Esophagus muscularis mucosa (tissue), 4 donors: ENCODE measurements at regions not wholly inside any gene's neighbourhood (a gene's known extent, or its start where the extent isn't known, plus 50 kb on each side); places are given as distances from the start of the nearest gene placed in this dataset.

Source experiments
- DNase-seq: peaks from one replicate; pipeline ENCODE4 v3.0.0-alpha.2; 2017; ENCODE audit errors: extremely low spot score
- H3K27ac ChIP-seq, 4 donors: fragments of 200-600 bp; sonication (generic); replicated peaks in 1 of 4; 1 replicate in 3 of 4; 2 replicates in 1 of 4; pipeline ENCODE4 v1.5.1; 2016 to 2019; ENCODE audit warnings: mild to moderate bottlenecking in 1 of 4
- H3K27me3 ChIP-seq, 4 donors: fragments of 200-600 bp; sonication (generic); one replicate each; pipeline versions ENCODE4 v1.5.1 to v1.6.0; 2016 to 2019
- H3K36me3 ChIP-seq, 4 donors: fragments of 200-600 bp; sonication (generic); one replicate each; pipeline ENCODE4 v1.5.1; 2016 to 2019
- H3K4me1 ChIP-seq, 4 donors: fragments of 200-600 bp; sonication (generic); one replicate each; pipeline ENCODE4 v1.5.1; 2016 to 2019
- H3K4me3 ChIP-seq, 4 donors: fragments of 200-600 bp; sonication (generic); 1 replicate in 2 of 4; 2 replicates in 2 of 4; pipeline ENCODE4 v1.5.1; 2016 to 2019; ENCODE audit warnings: mild to moderate bottlenecking in 4 of 4, moderate library complexity in 1 of 4
- H3K9me3 ChIP-seq, 4 donors: fragments of 200-600 bp; sonication (generic); 1 replicate in 3 of 4; 2 replicates in 1 of 4; pipeline ENCODE4 v1.5.1; 2016 to 2019
- CTCF ChIP-seq, 3 experiments: fragments of 200-600 bp in 2 of 3; fragments of 450-650 bp in 1 of 3; sonication (generic) in 2 of 3; IDR thresholded peaks; one replicate each; pipeline ENCODE4 v1.5.1; 2017 to 2019; ENCODE audit warnings: antibody characterized with exemption in 3 of 3, mild to moderate bottlenecking in 2 of 3, moderate library complexity in 1 of 3
- EP300 ChIP-seq: sonication (generic); formaldehyde crosslinking; IDR thresholded peaks from one replicate; pipeline ENCODE4 v1.6.1; 2017; ENCODE audit warnings: antibody characterized with exemption
- POLR2A ChIP-seq: fragments of 450-650 bp; IDR thresholded peaks from one replicate; pipeline ENCODE4 v1.6.1; 2017; ENCODE audit warnings: antibody characterized with exemption, moderate library complexity, mild to moderate bottlenecking, low read depth
- POLR2AphosphoS5 ChIP-seq, 2 donors: sonication (generic); formaldehyde crosslinking; IDR thresholded peaks; one replicate each; pipeline ENCODE4 v1.6.1; 2017; ENCODE audit warnings: antibody characterized with exemption in 2 of 2
- WGBS: methylation state at CpG from one replicate; pipeline ENCODE4 v1.1.5; 2018; 5-methylcytosine and 5-hydroxymethylcytosine counted together
- intact Hi-C: fragments of 100-400 bp; cut with DNase I; formaldehyde crosslinking; loops from one replicate; pipeline ENCODE4 v1.15.1; 2023

DNA sequence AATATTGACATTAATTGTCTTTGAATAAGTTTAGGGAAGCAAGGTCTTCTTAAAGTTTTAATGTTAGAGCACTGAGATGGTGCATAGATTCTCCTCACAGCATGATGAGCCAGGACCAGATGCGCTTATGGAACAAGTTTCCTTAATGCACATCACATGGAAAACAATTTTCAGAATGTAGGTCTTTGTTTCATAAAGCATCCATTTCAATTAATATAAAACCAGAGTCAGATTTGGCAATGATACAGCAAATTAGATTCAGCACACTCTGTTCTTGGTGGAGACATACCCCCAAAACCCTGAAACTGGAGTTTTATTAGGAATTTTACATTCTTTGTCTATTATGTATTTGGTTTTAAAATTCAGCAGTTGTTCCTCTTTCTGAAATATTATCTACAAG is 402.1 kb upstream of the SEMA6A start:
- intact Hi-C loops: no loop called here
- TF ChIP-seq POLR2A: no peak
- H3K27me3 ChIP-seq: no peaks in the 10 kb centered on the region
- H3K4me1 ChIP-seq: no peaks in the 10 kb centered on the region
- peaks cover 0 to 9% (median 3%) of the 10 kb centered on the region in 4 donors for H3K9me3 ChIP-seq
- H3K36me3 ChIP-seq: no peaks in the 10 kb centered on the region
- DNase-seq: no peak
- WGBS: 95% methylated on average over 1 of the region's 1 CpG
- H3K4me3 ChIP-seq: no peak overlapping the region
- H3K27ac ChIP-seq: no peak overlapping the region

DNA sequence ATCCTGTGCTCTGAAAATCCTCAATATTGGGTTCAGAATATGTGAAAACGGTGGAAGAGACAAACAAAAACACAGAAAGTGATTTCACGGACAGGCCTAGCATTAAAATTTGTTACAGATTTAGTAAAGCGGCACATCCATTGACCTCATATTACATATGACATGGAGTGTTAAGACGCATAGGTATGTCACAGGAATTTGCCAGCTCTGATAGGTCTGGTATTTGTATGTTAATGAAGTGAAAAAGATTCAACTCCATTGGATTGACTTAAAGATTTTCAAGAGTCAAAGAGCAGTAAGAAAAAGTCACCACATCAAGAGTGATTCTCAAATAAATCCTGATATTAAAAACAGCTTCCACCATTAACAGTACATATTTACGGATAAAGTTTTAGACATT is 396.5 kb upstream of the SEMA6A start:
- H3K4me1 ChIP-seq: no peaks in the 10 kb centered on the region

GRCh38 chr5:116970318-116970717 is 395.7 kb upstream of the SEMA6A start:
- WGBS: 48% methylated on average over 2 of the region's 2 CpGs
- H3K27me3 ChIP-seq: no peaks in the 10 kb centered on the region

More for the DNA sequence above, 396.5 kb upstream of the SEMA6A start:
- Histone ChIP-seq H3K4me3 (no peak overlapping the region), H3K27me3 (no peaks in the 10 kb centered on the region), H3K36me3 (no peaks in the 10 kb centered on the region), H3K9me3 (peaks cover 0 to 9% (median 3%) of the 10 kb centered on the region in 4 donors), H3K27ac (no peak overlapping the region)
- DNase-seq: no peak
- TF ChIP-seq POLR2A: no peak
- intact Hi-C loops: no loop called here
- 85% methylated on average over 5 of the region's 5 CpGs for WGBS

DNA sequence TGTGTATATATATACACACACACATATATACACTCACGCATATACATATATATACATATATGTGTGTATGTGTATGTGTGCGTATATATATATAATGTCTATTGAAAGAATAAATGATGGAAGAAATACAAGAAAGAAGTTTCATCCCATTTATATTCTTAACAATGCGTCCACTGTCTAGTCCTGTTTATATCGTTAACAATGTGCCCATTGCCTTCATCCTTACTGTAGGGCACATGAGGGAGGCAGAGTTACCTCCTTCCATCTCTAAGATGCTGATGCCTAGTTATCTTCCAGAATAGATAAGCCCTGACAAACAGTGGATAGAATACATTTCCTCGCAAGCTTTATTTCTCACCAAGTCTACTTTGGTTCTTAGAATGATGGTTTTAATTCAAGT is 389.8 kb upstream of the SEMA6A start:
- intact Hi-C loops: no loop called here
- Histone ChIP-seq H3K27ac (no peak overlapping the region), H3K36me3 (no peaks in the 10 kb centered on the region), H3K4me1 (no peaks in the 10 kb centered on the region), H3K9me3 (no peaks in the 10 kb centered on the region), H3K27me3 (no peaks in the 10 kb centered on the region), H3K4me3 (no peak overlapping the region)
- DNase-seq: no peak
- WGBS: 91% methylated on average over 5 of the region's 5 CpGs
- TF ChIP-seq CTCF (IDR thresholded peaks at IDR 0.05): no peak
- TF ChIP-seq POLR2A: no peak
- no peak for TF ChIP-seq POLR2AphosphoS5 (IDR thresholded peaks at IDR 0.05)
- no peak for TF ChIP-seq EP300

More at GRCh38 chr5:116970318-116970717, 395.7 kb upstream of the SEMA6A start:
- H3K36me3 ChIP-seq: no peaks in the 10 kb centered on the region
- H3K27ac ChIP-seq: no peak overlapping the region
- peaks cover 0 to 9% (median 3%) of the 10 kb centered on the region in 4 donors for H3K9me3 ChIP-seq
- no peak for TF ChIP-seq POLR2AphosphoS5 (IDR thresholded peaks at IDR 0.05)
- no peak for TF ChIP-seq CTCF (IDR thresholded peaks at IDR 0.05)
- TF ChIP-seq EP300: no peak
- DNase-seq: no peak
- no peak overlapping the region for H3K4me3 ChIP-seq
- no peaks in the 10 kb centered on the region for H3K4me1 ChIP-seq
- intact Hi-C loops: no loop called here

GRCh38 chr5:116961021-116961420 is 386.4 kb upstream of the SEMA6A start:
- Histone ChIP-seq H3K36me3 (no peaks in the 10 kb centered on the region), H3K27ac (no peak overlapping the region), H3K4me3 (no peak overlapping the region), H3K9me3 (no peaks in the 10 kb centered on the region), H3K4me1 (no peaks in the 10 kb centered on the region), H3K27me3 (no peaks in the 10 kb centered on the region)
- WGBS: 78% methylated on average over 4 of the region's 4 CpGs
- no peak for TF ChIP-seq POLR2A
- TF ChIP-seq EP300: no peak
- TF ChIP-seq POLR2AphosphoS5 (IDR thresholded peaks at IDR 0.05): no peak
- no peak for TF ChIP-seq CTCF (IDR thresholded peaks at IDR 0.05)
- intact Hi-C loops: no loop called here
- no peak for DNase-seq

DNA sequence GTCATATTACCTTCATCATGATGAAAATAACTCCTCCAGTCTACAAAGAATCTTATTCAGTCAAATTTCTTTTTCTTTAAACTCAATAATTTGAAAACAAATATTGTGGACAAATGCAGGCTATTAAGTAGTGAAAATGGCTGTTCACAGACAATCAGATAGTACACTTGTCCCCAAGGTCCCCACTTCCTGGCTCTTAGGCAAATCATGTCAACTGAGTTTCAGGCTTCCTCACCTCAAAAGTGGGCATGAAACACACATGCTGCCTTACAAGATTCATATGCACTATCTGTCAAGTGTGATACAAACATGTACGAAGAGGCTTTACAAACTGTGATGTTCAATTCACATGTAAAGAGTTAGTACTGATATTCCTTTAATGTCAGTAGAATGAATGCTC is 385.2 kb upstream of the SEMA6A start:
- intact Hi-C loops: no loop called here
- Histone ChIP-seq H3K36me3 (no peaks in the 10 kb centered on the region), H3K9me3 (no peaks in the 10 kb centered on the region), H3K27me3 (no peaks in the 10 kb centered on the region), H3K4me3 (no peak overlapping the region), H3K4me1 (no peaks in the 10 kb centered on the region), H3K27ac (no peak overlapping the region)
- DNase-seq: no peak
- WGBS: 73% methylated on average over 1 of the region's 1 CpG
- TF ChIP-seq POLR2A (no peak), CTCF (IDR thresholded peaks at IDR 0.05) (no peak), EP300 (no peak), POLR2AphosphoS5 (IDR thresholded peaks at IDR 0.05) (no peak)
